ENCODE measurements at regions not wholly inside any gene's neighbourhood (a gene's known extent, or its start where the extent isn't known, plus 50 kb on each side); places are given as distances from the start of the nearest gene placed in this dataset.

DNA sequence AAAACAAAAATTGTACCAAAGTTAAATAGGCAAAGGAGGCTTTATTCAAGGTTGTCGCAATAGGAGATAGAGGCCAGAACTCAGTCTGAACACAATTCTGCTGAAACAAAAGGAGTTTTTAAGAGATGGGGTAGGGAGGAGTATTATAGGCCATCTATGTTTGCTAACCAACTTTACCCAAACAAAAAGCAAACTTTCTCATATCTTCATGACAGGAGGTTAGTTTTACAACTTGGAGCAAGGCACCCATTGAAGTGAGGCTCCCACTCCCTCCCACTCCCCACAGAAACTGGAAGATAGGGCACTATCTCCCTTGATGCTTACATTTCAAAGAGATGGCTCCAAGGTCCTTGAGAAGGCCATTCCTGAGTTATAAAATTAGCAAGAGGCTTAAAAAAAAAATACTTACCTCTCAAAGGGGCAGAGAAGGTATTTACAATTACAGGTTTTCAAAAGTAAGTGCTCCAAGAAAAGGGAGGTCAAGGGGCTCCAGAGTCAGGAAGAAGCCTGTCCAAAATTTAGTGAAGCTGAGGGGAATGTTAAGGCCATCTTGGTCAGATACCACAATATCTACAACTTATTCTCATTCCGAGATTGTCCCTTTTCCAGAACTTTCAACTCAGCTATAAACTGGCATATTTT lies 84.4 kb upstream of the DHRS4 start:
- no peak for TF ChIP-seq ZFX (IDR thresholded peaks at IDR 0.05; ENCODE audit: borderline replicate concordance)
- TF ChIP-seq, protein P1, sequence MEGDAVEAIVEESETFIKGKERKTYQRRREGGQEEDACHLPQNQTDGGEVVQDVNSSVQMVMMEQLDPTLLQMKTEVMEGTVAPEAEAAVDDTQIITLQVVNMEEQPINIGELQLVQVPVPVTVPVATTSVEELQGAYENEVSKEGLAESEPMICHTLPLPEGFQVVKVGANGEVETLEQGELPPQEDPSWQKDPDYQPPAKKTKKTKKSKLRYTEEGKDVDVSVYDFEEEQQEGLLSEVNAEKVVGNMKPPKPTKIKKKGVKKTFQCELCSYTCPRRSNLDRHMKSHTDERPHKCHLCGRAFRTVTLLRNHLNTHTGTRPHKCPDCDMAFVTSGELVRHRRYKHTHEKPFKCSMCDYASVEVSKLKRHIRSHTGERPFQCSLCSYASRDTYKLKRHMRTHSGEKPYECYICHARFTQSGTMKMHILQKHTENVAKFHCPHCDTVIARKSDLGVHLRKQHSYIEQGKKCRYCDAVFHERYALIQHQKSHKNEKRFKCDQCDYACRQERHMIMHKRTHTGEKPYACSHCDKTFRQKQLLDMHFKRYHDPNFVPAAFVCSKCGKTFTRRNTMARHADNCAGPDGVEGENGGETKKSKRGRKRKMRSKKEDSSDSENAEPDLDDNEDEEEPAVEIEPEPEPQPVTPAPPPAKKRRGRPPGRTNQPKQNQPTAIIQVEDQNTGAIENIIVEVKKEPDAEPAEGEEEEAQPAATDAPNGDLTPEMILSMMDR (IDR thresholded peaks at IDR 0.05) = no peak
- no peak overlapping the region for H3K27ac ChIP-seq

DNA sequence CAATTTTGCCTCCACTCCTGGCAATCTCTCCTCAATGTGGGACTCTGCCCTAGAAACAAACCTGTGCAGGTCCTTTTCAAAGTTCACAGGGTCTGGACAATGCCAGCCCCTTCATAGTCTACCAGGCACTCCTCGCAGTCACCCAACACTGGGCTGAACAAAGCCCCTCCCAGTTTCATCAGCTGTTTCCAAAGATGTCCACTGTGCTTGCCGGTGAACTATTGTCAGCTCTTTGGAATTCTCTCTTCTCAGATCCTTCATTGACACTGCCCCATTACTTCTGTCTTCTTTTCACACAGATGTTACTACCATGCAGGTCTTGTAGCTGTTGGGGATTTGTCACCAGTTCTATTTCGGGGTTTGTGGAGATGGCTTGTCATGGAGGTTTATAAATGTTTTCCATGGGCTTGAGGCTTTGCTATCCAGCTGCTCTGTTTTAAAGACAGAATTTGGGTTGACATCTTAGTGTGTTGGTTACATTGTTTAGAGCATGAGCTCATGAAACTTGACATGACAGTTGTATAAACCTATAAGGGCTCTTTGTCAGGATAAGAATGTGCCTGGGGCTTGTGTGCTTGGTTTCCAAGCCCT lies 77.3 kb upstream of the DHRS4 start:
- H3K27ac ChIP-seq = no peak overlapping the region
- TF ChIP-seq, protein P1 (IDR thresholded peaks at IDR 0.05) = no peak
- no peak for TF ChIP-seq ZFX (IDR thresholded peaks at IDR 0.05; ENCODE audit: borderline replicate concordance)

DNA sequence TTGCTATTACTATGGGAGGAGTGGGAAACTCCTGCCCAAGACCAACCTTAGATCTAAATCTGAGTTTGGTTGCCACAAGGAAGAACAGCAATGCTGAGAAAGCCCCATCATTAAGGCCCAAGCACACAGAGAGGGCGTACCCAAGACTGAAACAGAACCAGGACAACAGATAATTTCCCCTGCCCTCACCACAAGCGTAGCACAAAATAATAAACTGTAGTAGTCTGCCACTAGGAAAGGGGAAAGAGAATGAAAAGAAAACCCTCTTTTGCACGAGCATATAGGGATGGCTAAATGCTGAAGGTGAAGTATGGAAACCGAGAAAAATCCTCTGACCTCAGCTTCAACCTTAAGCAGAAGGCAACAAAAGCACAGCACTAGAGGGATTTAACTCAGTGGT lies 76.5 kb upstream of the DHRS4 start:
- TF ChIP-seq, protein P1 (IDR thresholded peaks at IDR 0.05) = no peak
- TF ChIP-seq ZFX (IDR thresholded peaks at IDR 0.05; ENCODE audit: borderline replicate concordance) = no peak
- no peak overlapping the region for H3K27ac ChIP-seq

DNA sequence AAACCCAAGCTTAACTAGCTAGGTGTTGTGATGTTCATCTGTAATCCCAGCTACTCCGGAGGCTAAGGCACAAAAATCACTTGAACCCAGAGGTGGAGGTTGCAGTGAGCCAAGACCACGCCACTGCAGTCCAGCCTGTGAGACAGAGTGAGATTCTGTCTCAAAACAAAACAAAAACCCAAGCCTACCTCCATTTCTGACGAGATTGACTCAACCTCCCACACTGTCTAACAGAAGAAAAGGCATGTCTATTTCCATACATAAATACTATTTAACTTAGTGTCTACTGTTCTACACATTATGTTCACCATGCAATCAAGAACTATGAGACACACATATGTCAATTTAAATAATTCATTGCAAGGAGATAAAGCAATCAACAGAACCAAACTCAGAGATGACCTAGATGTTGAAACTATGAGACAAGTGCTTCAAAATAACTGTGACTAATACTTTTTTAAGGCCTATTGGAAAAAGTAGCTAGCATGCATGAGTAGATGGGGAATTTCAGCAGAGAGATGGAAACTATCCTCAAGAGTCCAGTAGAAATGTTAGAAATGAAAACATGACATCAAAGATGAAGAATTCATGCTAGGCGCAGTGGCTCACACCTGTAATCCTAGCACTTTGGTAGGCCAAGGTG lies 75.9 kb upstream of the DHRS4 start:
- no peak overlapping the region for H3K27ac ChIP-seq
- TF ChIP-seq ZFX (IDR thresholded peaks at IDR 0.05; ENCODE audit: borderline replicate concordance) = no peak
- TF ChIP-seq, protein P1 (IDR thresholded peaks at IDR 0.05) = no peak

DNA sequence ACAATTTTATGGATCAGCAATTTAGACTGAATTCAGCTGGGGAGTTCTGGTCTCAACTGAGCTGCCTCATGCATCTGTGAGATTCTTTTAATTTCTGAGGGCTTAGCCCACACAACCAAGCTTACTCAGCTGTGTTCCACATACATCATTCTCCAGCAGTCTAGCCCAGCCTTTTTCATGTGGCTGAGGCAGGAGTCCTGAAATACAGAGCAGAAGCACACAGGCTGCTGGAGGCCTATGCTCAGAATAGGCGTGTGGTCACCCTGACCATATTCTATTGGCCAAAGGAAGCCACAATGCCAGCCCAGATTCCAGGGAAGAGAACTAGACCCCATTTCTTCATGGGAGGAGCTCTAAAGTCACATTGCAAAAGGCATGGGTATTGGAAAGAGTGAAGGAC lies 72.3 kb upstream of the DHRS4 start:
- H3K27ac ChIP-seq = no peak overlapping the region

DNA sequence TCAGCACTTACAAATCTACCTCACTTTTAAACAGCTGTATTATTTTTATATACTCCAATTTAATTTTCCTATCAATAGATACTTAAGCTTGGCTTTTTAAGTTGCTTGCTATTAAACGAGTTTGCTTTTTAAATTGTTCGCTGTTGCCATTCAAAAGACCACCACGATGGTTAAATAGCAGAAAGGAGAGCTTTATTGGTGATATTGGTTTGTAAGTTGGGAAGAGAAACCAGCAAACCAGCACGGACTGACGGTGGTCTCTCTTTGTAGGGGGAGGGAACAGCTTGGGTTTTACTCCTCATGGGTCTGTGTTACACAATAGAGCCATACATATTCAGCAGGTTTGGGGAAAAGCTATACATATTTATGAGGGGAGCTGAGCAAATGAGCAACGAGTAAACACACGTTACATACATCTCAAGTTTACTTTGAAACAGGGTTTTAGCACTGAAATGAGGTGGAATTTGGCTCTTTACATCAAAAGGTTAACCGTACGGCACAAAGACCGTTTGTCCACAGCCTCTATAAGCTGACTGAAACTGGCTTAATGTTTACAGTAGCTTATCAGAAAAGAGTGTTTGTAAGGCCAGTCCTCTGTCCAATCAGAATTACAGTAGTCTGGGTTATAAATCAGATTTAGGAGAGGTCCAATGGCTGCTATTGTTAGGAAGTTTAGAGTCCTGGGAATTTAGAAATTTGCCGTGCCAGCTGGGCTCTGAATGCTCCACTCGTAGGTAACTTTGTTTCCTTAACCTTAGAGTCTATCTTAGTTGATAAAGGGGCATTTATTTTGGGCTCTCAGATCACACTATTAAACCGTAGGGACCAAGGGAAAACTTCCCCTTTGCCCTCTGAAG lies 69.7 kb upstream of the DHRS4 start:
- H3K27ac ChIP-seq = no peak overlapping the region
- TF ChIP-seq, protein P1 (IDR thresholded peaks at IDR 0.05) = no peak
- no peak for TF ChIP-seq ZFX (IDR thresholded peaks at IDR 0.05; ENCODE audit: borderline replicate concordance)

More for the DNA sequence above, 72.3 kb upstream of the DHRS4 start:
- TF ChIP-seq, protein P1 (IDR thresholded peaks at IDR 0.05) = no peak
- no peak for TF ChIP-seq ZFX (IDR thresholded peaks at IDR 0.05; ENCODE audit: borderline replicate concordance)

All from 22Rv1 (cell line).